OCI-LY1 (cell line): ENCODE measurements at regions not wholly inside any gene's neighbourhood (a gene's known extent, or its start where the extent isn't known, plus 50 kb on each side); places are given as distances from the start of the nearest gene placed in this dataset.

Source experiments
- CTCF ChIP-seq: fragments of 200-600 bp; sonication (generic), shearing (Covaris generic); IDR thresholded peaks from 2 replicates; pipeline ENCODE4 v1.5.1; 2017; ENCODE audit warnings: mild to moderate bottlenecking, antibody characterized with exemption, low read length, moderate library complexity, mixed read lengths
- EZH2 ChIP-seq: fragments of 200-600 bp; sonication (generic), shearing (Covaris generic); IDR thresholded peaks from 2 replicates; pipeline ENCODE4 v1.8.0; 2017; ENCODE audit warnings: borderline replicate concordance, mixed run types, mild to moderate bottlenecking, antibody characterized with exemption, low read length, moderate library complexity, mixed read lengths

- TF ChIP-seq CTCF: no peak
- no peak for TF ChIP-seq EZH2
These were observed 290.4 kb downstream of the TOX3 start for GRCh38 chr16:52256310-52257078.
